ENCODE measurements at regions not wholly inside any gene's neighbourhood (a gene's known extent, or its start where the extent isn't known, plus 50 kb on each side); places are given as distances from the start of the nearest gene placed in this dataset.

DNA sequence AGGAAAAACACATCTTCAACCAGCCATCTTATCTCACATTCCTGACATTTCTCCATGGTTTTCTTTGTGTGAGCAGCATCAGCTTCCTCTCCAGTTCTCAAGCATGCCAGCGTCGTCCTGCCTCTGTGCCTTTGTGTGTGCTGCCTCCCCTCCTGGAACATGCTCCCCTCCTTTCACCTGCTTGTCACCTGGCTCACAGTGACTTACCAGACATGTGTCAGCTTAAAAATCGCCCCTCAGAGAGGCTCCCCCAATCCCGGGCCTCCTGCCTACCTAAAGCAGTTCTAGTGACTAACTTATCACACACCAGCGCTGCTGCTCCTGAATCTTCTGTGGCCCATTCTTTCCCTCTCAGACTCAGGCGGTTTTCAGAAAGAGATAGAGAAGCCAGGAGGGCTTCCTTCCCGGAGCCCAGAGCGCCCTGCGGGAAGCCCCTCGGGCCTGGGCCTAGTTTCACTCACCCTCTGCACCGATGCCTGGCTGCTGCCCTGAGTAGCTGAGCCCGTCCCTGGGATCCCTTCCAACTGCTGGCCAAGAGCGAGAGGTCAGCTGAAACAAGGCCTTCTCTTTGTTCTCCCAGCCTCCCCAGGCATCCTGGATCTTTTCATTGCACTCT is 51.1 kb upstream of the MVB12B start:
- no peak for DNase-seq (ENCODE audit: low read depth, low spot score)
- Histone ChIP-seq H3K9ac (ENCODE audit: insufficient read length) (no peak overlapping the region), H3K36me3 (ENCODE audit: insufficient read depth, low read length) (no peaks in the 10 kb centered on the region), H3K9me3 (ENCODE audit: low read depth, low read length) (no peaks in the 10 kb centered on the region), H3K4me3 (no peak overlapping the region), H3K27ac (no peak overlapping the region)
- TF ChIP-seq FOXP2 (optimal IDR thresholded peaks at IDR 0.05; ENCODE audit: control extremely low read depth, extremely low read length, insufficient read depth) = no peak
- no peak for TF ChIP-seq POLR2AphosphoS5 (IDR thresholded peaks at IDR 0.05; ENCODE audit: borderline replicate concordance, low read depth, low read length)
- no peak for TF ChIP-seq EZH2 (IDR thresholded peaks at IDR 0.05)

DNA sequence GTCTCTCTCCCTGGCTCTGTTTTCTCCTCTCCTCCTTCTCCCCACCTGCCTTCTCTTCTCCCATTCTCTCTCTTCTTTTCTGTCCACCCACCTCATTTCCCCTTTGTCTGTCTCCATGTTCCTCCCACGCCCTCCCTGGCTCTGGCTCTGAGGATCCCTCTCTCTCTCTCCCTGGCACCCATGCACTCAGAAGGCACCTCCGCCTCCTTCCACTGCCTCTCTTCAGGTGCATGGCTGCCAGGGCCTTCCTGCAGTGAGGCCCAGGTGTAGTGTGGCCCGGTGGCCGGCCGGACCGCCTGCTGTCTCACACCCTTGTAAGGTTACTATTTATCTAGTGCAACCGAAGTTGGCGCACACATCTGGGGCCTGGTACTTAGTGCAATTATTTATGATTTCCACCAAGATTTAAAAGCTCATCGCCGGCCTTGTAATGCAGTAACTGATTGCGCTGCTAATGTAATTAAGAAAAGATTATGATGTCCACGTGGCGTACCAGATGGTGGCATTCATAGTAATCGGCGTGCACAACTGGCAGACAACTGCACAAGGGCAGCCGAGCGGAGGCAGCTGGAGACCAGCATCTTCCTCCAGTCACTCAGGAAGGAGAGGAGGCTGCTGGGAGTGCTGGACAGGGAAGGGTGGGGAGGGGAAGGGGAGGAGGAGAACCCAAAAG is 50.4 kb upstream of the MVB12B start:
- DNase-seq (ENCODE audit: low read depth, low spot score) = no peak
- TF ChIP-seq FOXP2 (optimal IDR thresholded peaks at IDR 0.05; ENCODE audit: control extremely low read depth, extremely low read length, insufficient read depth) (no peak), POLR2AphosphoS5 (IDR thresholded peaks at IDR 0.05; ENCODE audit: borderline replicate concordance, low read depth, low read length) (no peak), EZH2 (IDR thresholded peaks at IDR 0.05) (no peak)
- Histone ChIP-seq H3K9ac (ENCODE audit: insufficient read length) (no peak overlapping the region), H3K36me3 (ENCODE audit: insufficient read depth, low read length) (no peaks in the 10 kb centered on the region), H3K4me3 (no peak overlapping the region), H3K9me3 (ENCODE audit: low read depth, low read length) (no peaks in the 10 kb centered on the region), H3K27ac (no peak overlapping the region)

All from SK-N-MC (cell line).